Erythroblast (primary cell): ENCODE measurements at regions not wholly inside any gene's neighbourhood (a gene's known extent, or its start where the extent isn't known, plus 50 kb on each side); places are given as distances from the start of the nearest gene placed in this dataset.

Experiments used
- GATA1 ChIP-seq: IDR thresholded peaks from 2 replicates; pipeline ENCODE4 v1.6.1; 2011; ENCODE audit warnings: low read depth, mild to moderate bottlenecking, control low read depth, low read length, moderate library complexity
- POLR2A ChIP-seq: IDR thresholded peaks from 2 replicates; pipeline ENCODE4 v1.6.1; 2011; ENCODE audit warnings: mild to moderate bottlenecking, low read length

DNA sequence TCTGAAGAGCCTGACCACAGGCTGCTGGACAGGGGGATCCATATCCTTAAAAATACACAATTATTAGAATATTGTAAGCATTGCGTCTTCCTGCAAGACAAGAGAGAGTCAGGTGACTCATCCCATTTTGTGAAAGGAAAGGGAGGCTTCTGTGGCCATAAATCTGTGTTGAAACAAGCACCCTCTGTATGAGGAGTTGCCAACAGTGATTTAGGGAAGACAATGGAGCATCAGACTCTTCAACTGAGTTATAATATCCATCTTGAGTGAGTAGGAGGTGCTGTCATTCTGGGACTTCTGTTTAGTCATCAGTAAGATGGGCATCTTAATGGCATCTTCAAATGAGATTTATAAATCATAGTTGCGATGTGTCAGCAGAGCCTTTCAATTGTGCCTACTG, 554.5 kb downstream of the AACS start:
- TF ChIP-seq GATA1 (no peak), POLR2A (no peak)
